Activated CD4-positive, alpha-beta T cell treated with anti-CD3 and anti-CD28 coated beads, Interleukin-2, amount 50 U/mL, for 1 hour (primary cell): ENCODE measurements at regions not wholly inside any gene's neighbourhood (a gene's known extent, or its start where the extent isn't known, plus 50 kb on each side); places are given as distances from the start of the nearest gene placed in this dataset.
"Not testable (repeated sequence)": the region's sequence is repeated elsewhere in the genome, so short reads cannot be mapped to it uniquely, and the experiment has no call there.

ENCODE experiments used
- DNase-seq: peaks from one replicate; pipeline ENCODE4 v3.0.0-alpha.2; 2020

- DNase-seq = no peak
These were observed 1411.5 kb downstream of the SLITRK5 start for GRCh38 chr13:89082623-89083022.

GRCh38 chr13:89088107-89088506 lies 1416.9 kb downstream of the SLITRK5 start:
- DNase-seq = not testable (repeated sequence)

GRCh38 chr13:89097994-89098393 lies 1426.8 kb downstream of the SLITRK5 start:
- DNase-seq = no peak

- DNase-seq = no peak
These were observed 1442.6 kb downstream of the SLITRK5 start for GRCh38 chr13:89113744-89114143.

- DNase-seq = no peak
These were observed 1444.1 kb downstream of the SLITRK5 start for GRCh38 chr13:89115307-89115706.

GRCh38 chr13:89136678-89137077 lies 1465.5 kb downstream of the SLITRK5 start:
- DNase-seq = no peak

GRCh38 chr13:89150362-89150761 lies 1479.2 kb downstream of the SLITRK5 start:
- DNase-seq = no peak

- DNase-seq = no peak
These were observed 1482.8 kb downstream of the SLITRK5 start for GRCh38 chr13:89153941-89154340.

- DNase-seq = no peak
These were observed 1491.9 kb downstream of the SLITRK5 start for GRCh38 chr13:89163096-89163495.

GRCh38 chr13:89165685-89166084 lies 1494.5 kb downstream of the SLITRK5 start:
- no peak for DNase-seq

GRCh38 chr13:89169951-89170350 lies 1498.8 kb downstream of the SLITRK5 start:
- no peak for DNase-seq

GRCh38 chr13:89181041-89181440 lies 1509.9 kb downstream of the SLITRK5 start:
- no peak for DNase-seq

GRCh38 chr13:89199138-89199537 lies 1528.0 kb downstream of the SLITRK5 start:
- no peak for DNase-seq

- no peak for DNase-seq
These were observed 1533.3 kb downstream of the SLITRK5 start for GRCh38 chr13:89204435-89204834.

GRCh38 chr13:89205856-89206520 lies 1534.8 kb downstream of the SLITRK5 start:
- no peak for DNase-seq

- no peak for DNase-seq
These were observed 1541.0 kb downstream of the SLITRK5 start for GRCh38 chr13:89212186-89212585.

GRCh38 chr13:89214185-89214584 lies 1543.0 kb downstream of the SLITRK5 start:
- DNase-seq = no peak

GRCh38 chr13:89215319-89215718 lies 1544.1 kb downstream of the SLITRK5 start:
- not testable (repeated sequence) for DNase-seq

GRCh38 chr13:89217813-89218212 lies 1546.6 kb downstream of the SLITRK5 start:
- DNase-seq = no peak

- no peak for DNase-seq
These were observed 1550.5 kb downstream of the SLITRK5 start for GRCh38 chr13:89221557-89222158.

GRCh38 chr13:89227356-89227755 lies 1556.2 kb downstream of the SLITRK5 start:
- DNase-seq = no peak

- no peak for DNase-seq
These were observed 1567.3 kb downstream of the SLITRK5 start for GRCh38 chr13:89238496-89238895.

- DNase-seq = no peak
These were observed 1568.4 kb downstream of the SLITRK5 start for GRCh38 chr13:89239361-89240127.

GRCh38 chr13:89255844-89256406 lies 1584.8 kb downstream of the SLITRK5 start:
- DNase-seq = no peak
